Neural progenitor cell (in vitro differentiated cells): ENCODE measurements at regions not wholly inside any gene's neighbourhood (a gene's known extent, or its start where the extent isn't known, plus 50 kb on each side); places are given as distances from the start of the nearest gene placed in this dataset.

Source experiments
- EZH2 ChIP-seq: fragments of 200-600 bp; sonication (generic); IDR thresholded peaks from 2 replicates; pipeline ENCODE4 v1.6.1; 2017; ENCODE audit warnings: antibody characterized with exemption, mild to moderate bottlenecking, moderate library complexity
- EZH2phosphoT487 ChIP-seq: fragments of 200-600 bp; sonication (generic); IDR thresholded peaks from 2 replicates; pipeline ENCODE4 v1.6.1; 2017; ENCODE audit warnings: antibody characterized with exemption
- TF ChIP-seq, protein P1 (sequence below): fragments of 200-600 bp; sonication (generic); IDR thresholded peaks from 2 replicates; pipeline ENCODE4 v1.5.1; 2017; ENCODE audit warnings: antibody characterized with exemption, mild to moderate bottlenecking

DNA sequence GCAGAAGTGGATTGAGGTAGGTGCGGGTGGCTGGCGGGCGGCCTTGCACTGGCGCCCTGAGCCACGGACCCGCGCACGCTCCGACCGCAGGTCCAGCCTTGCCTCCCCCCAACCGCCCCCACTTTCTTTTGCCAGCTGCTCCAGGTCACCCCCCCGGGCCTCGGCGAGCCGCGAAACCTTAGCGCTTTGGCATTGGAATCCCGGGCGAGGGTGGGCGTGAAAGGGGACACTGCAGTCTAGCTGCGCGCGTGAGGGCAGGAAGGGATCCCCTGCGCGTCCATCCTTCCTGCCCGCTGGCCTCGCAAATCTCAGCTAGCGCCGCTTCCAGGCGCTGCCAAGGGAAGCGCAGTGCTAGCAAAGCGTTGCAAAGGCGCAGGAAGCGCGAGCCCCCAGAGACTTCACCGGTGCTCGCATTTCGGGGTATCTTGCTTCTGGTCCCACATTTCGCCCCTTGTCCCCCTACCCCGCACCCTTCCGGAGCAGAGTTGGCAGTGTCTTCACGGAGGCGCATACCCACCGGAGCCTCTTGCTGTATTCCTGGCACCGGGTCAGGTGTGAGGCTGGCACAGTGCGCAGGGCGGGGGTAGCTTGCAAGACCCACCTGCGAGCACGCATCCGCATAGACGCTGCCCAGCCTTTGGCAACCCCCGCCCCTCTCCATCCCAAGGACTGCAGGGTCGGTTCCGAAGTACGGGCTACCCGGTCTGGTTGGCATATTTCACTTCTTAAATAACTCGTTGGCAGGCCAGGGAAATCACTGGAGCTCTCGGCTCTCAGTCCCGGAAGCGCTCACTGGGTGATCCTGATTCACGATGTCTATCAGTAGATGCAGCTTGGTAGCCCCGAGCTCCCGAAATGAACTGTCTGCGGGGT is 104.4 kb downstream of the UCHL1 start:
- TF ChIP-seq, protein P1, sequence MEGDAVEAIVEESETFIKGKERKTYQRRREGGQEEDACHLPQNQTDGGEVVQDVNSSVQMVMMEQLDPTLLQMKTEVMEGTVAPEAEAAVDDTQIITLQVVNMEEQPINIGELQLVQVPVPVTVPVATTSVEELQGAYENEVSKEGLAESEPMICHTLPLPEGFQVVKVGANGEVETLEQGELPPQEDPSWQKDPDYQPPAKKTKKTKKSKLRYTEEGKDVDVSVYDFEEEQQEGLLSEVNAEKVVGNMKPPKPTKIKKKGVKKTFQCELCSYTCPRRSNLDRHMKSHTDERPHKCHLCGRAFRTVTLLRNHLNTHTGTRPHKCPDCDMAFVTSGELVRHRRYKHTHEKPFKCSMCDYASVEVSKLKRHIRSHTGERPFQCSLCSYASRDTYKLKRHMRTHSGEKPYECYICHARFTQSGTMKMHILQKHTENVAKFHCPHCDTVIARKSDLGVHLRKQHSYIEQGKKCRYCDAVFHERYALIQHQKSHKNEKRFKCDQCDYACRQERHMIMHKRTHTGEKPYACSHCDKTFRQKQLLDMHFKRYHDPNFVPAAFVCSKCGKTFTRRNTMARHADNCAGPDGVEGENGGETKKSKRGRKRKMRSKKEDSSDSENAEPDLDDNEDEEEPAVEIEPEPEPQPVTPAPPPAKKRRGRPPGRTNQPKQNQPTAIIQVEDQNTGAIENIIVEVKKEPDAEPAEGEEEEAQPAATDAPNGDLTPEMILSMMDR, result peak; percentile 10
- TF ChIP-seq EZH2, result peak; percentile 45
- TF ChIP-seq EZH2phosphoT487, result no peak
